OCI-LY7 (cell line): ENCODE measurements at regions not wholly inside any gene's neighbourhood (a gene's known extent, or its start where the extent isn't known, plus 50 kb on each side); places are given as distances from the start of the nearest gene placed in this dataset.

Experiments
- BruUV-seq: library from RNA; stranded (reverse); fragments of 400-500 nt; replicated peaks from 2 replicates; lab custom pipeline; 2021; lab: Mats Ljungman, UMichigan
- CTCF ChIA-PET: fragments of 300-600 bp; sonication (Branson Sonifier 250); formaldehyde crosslinking; loops from one replicate; lab custom pipeline; 2022; ENCODE audit warnings: antibody characterized with exemption; ENCODE audit not compliant: unreplicated experiment; lab: Charles Lee
- POLR2A ChIA-PET: fragments of 300-600 bp; sonication (Branson Sonifier 250); formaldehyde crosslinking; loops from one replicate; lab custom pipeline; 2022; ENCODE audit warnings: antibody characterized with exemption; lab: Charles Lee
- DNase-seq: peaks from one replicate; pipeline ENCODE4 v3.0.0-alpha.2; 2015; ENCODE audit warnings: low spot score
- H2AFZ ChIP-seq: fragments of 200-600 bp; sonication (generic), shearing (Covaris generic); 2 replicates; pipeline ENCODE4 v1.6.1; 2014; ENCODE audit warnings: mild to moderate bottlenecking, antibody characterized with exemption, low read length, moderate library complexity
- H3K27ac ChIP-seq: fragments of 200-600 bp; sonication (generic); 2 replicates; pipeline ENCODE4 v1.5.1; 2014; ENCODE audit warnings: mixed run types, low read depth, mild to moderate bottlenecking, moderate library complexity, low read length, inconsistent platforms; ENCODE audit not compliant: poor library complexity, severe bottlenecking
- H3K36me3 ChIP-seq: fragments of 200-600 bp; sonication (generic); 2 replicates; pipeline ENCODE4 v1.6.1; 2014; ENCODE audit warnings: mild to moderate bottlenecking, antibody characterized with exemption, low read length, moderate library complexity, mixed read lengths; ENCODE audit not compliant: insufficient read depth
- H3K4me1 ChIP-seq: fragments of 200-600 bp; sonication (generic); 2 replicates; pipeline ENCODE4 v1.5.1; 2014; ENCODE audit warnings: mild to moderate bottlenecking, low read length; ENCODE audit not compliant: insufficient read depth, poor library complexity, severe bottlenecking
- H3K4me2 ChIP-seq: fragments of 200-600 bp; sonication (generic); 2 replicates; pipeline ENCODE4 v1.6.1; 2014; ENCODE audit warnings: mild to moderate bottlenecking, low read length
- H3K4me3 ChIP-seq: fragments of 200-600 bp; sonication (generic); 2 replicates; pipeline ENCODE4 v1.5.1; 2014; ENCODE audit warnings: mild to moderate bottlenecking, low read depth, low read length; ENCODE audit not compliant: poor library complexity, severe bottlenecking
- H3K79me2 ChIP-seq: fragments of 200-600 bp; sonication (generic); 2 replicates; pipeline ENCODE4 v1.6.1; 2016; ENCODE audit warnings: low read depth, mild to moderate bottlenecking, low read length, moderate library complexity, mixed read lengths; ENCODE audit not compliant: insufficient read depth
- H3K9me2 ChIP-seq: fragments of 200-600 bp; sonication (generic); 2 replicates; pipeline ENCODE4 v1.6.1; 2016; ENCODE audit warnings: mild to moderate bottlenecking, low read length, mixed read lengths; ENCODE audit not compliant: insufficient read depth
- H3K9me3 ChIP-seq: fragments of 200-600 bp; sonication (generic); 2 replicates; pipeline ENCODE4 v1.6.1; 2014; ENCODE audit warnings: mild to moderate bottlenecking, mixed run types, low read length, mixed read lengths
- H4K20me1 ChIP-seq: fragments of 200-600 bp; sonication (generic); 2 replicates; pipeline ENCODE4 v1.6.1; 2014; ENCODE audit warnings: mild to moderate bottlenecking, antibody characterized with exemption, low read length, moderate library complexity, mixed read lengths; ENCODE audit not compliant: insufficient read depth
- CTCF ChIP-seq: fragments of 200-600 bp; sonication (generic); conservative IDR thresholded peaks from 2 replicates; pipeline ENCODE4 v1.5.1; 2014; ENCODE audit warnings: mild to moderate bottlenecking, antibody characterized with exemption, low read length, moderate library complexity, mixed read lengths
- EZH2phosphoT487 ChIP-seq: fragments of 200-600 bp; sonication (generic); IDR thresholded peaks from 2 replicates; pipeline ENCODE4 v1.6.1; 2018; ENCODE audit warnings: low read depth, borderline replicate concordance, mild to moderate bottlenecking, mixed run types, antibody characterized with exemption, low read length, moderate library complexity, mixed read lengths
- intact Hi-C: fragments of 100-400 bp; cut with micrococcal nuclease; formaldehyde crosslinking; loops from one replicate; pipeline ENCODE4 v1.10.0; 2022; ENCODE audit not compliant: unreplicated experiment

GRCh38 chr16:64428463-64429113 is 693.3 kb downstream of the CDH11 start:
- peak; percentile 42 for DNase-seq
- peak overlapping the region; percentile 68; the same call in 1 of the 2 replicates for H2AFZ ChIP-seq
- CTCF ChIA-PET, result no interaction called here
- TF ChIP-seq EZH2phosphoT487 (no peak), CTCF (no peak)
- no peak overlapping the region for H3K4me3 ChIP-seq
- no peaks in the 10 kb centered on the region for H3K9me2 ChIP-seq
- H3K4me1 ChIP-seq, result peaks cover 19% of the 10 kb centered on the region
- H3K4me2 ChIP-seq, result peak overlapping the region; percentile 23; the same call in 1 of the 2 replicates
- no TSS peak for BruUV-seq
- no peaks in the 10 kb centered on the region; the same call in 1 of the 2 replicates for H3K36me3 ChIP-seq
- POLR2A ChIA-PET, result interaction anchor here (0.8 to 1.5 kb wide), 7 partner anchors 9 to 265 kb away, joined by 3 to 4 read pairs (median 3); no protein-coding TSS in a partner anchor
- peaks cover 14% of the 10 kb centered on the region; the same call in 1 of the 2 replicates for H3K9me3 ChIP-seq
- H3K27ac ChIP-seq, result peak overlapping the region; percentile 27
- intact Hi-C loops, result no loop called here
- H4K20me1 ChIP-seq, result no peaks in the 10 kb centered on the region
- H3K79me2 ChIP-seq, result no peaks in the 10 kb centered on the region

- DNase-seq, result no peak
- no peaks in the 10 kb centered on the region for H4K20me1 ChIP-seq
- H3K4me2 ChIP-seq, result no peak overlapping the region
- ChIA-PET POLR2A (interaction anchor here (0.7 to 2.4 kb wide), 4 partner anchors 10 to 99 kb away, joined by 3 to 7 read pairs (median 4); no protein-coding TSS in a partner anchor), CTCF (no interaction called here)
- H2AFZ ChIP-seq, result peak overlapping the region; percentile 39; the same call in 1 of the 2 replicates
- H3K9me3 ChIP-seq, result peaks cover 26% of the 10 kb centered on the region
- peaks cover 8% of the 10 kb centered on the region; the same call in 1 of the 2 replicates for H3K36me3 ChIP-seq
- intact Hi-C loops, result no loop called here
- H3K4me1 ChIP-seq, result peaks cover 19% of the 10 kb centered on the region
- no peak overlapping the region for H3K27ac ChIP-seq
- H3K9me2 ChIP-seq, result no peaks in the 10 kb centered on the region
- BruUV-seq, result no TSS peak
- H3K79me2 ChIP-seq, result no peaks in the 10 kb centered on the region
- no peak overlapping the region for H3K4me3 ChIP-seq
- TF ChIP-seq CTCF (no peak), EZH2phosphoT487 (no peak)
Measured at GRCh38 chr16:64426131-64426666, 695.7 kb downstream of the CDH11 start.
